Midbrain (tissue), 1 donor: ENCODE measurements at regions not wholly inside any gene's neighbourhood (a gene's known extent, or its start where the extent isn't known, plus 50 kb on each side); places are given as distances from the start of the nearest gene placed in this dataset.
"Not testable (repeated sequence)": the region's sequence is repeated elsewhere in the genome, so short reads cannot be mapped to it uniquely, and the experiment has no call there.

ENCODE experiments used
- DNase-seq: peaks from one replicate; lab custom pipeline; 2025; lab: John Stamatoyannopoulos, UW

- DNase-seq: no peak
Observed at GRCh38 chr5:104498281-104498680, 935.7 kb upstream of the NUDT12 start.

GRCh38 chr5:104494083-104494482, 931.5 kb upstream of the NUDT12 start:
- DNase-seq: no peak

- no peak for DNase-seq
Observed at GRCh38 chr5:104472811-104473210, 910.2 kb upstream of the NUDT12 start.

- no peak for DNase-seq
Observed at GRCh38 chr5:104456122-104456521, 893.5 kb upstream of the NUDT12 start.

- DNase-seq: no peak
Observed at GRCh38 chr5:104452550-104452949, 890.0 kb upstream of the NUDT12 start.

- not testable (repeated sequence) for DNase-seq
Observed at GRCh38 chr5:104451911-104452310, 889.3 kb upstream of the NUDT12 start.

- no peak for DNase-seq
Observed at GRCh38 chr5:104444656-104445055, 882.1 kb upstream of the NUDT12 start.

- DNase-seq: no peak
Observed at GRCh38 chr5:104443706-104444105, 881.1 kb upstream of the NUDT12 start.

GRCh38 chr5:104431981-104432380, 869.4 kb upstream of the NUDT12 start:
- DNase-seq: no peak

GRCh38 chr5:104431002-104431620, 868.5 kb upstream of the NUDT12 start:
- DNase-seq: no peak

GRCh38 chr5:104429911-104430310, 867.3 kb upstream of the NUDT12 start:
- no peak for DNase-seq

- DNase-seq: no peak
Observed at GRCh38 chr5:104421431-104421830, 858.8 kb upstream of the NUDT12 start.

- no peak for DNase-seq
Observed at GRCh38 chr5:104418056-104418455, 855.5 kb upstream of the NUDT12 start.

GRCh38 chr5:104412649-104413240, 850.2 kb upstream of the NUDT12 start:
- no peak for DNase-seq

GRCh38 chr5:104400941-104401340, 838.4 kb upstream of the NUDT12 start:
- DNase-seq: no peak

GRCh38 chr5:104385906-104386305, 823.3 kb upstream of the NUDT12 start:
- DNase-seq: no peak

- no peak for DNase-seq
Observed at GRCh38 chr5:104375345-104375744, 812.8 kb upstream of the NUDT12 start.

- DNase-seq: no peak
Observed at GRCh38 chr5:104372796-104373195, 810.2 kb upstream of the NUDT12 start.

- no peak for DNase-seq
Observed at GRCh38 chr5:104372376-104372775, 809.8 kb upstream of the NUDT12 start.

- no peak for DNase-seq
Observed at GRCh38 chr5:104370523-104370922, 807.9 kb upstream of the NUDT12 start.

GRCh38 chr5:104367978-104368377, 805.4 kb upstream of the NUDT12 start:
- no peak for DNase-seq

GRCh38 chr5:104363567-104363966, 801.0 kb upstream of the NUDT12 start:
- no peak for DNase-seq

GRCh38 chr5:104361932-104362331, 799.3 kb upstream of the NUDT12 start:
- no peak for DNase-seq

- DNase-seq: no peak
Observed at GRCh38 chr5:104355350-104355749, 792.8 kb upstream of the NUDT12 start.
